Testis (tissue), 2 donors: ENCODE measurements at regions not wholly inside any gene's neighbourhood (a gene's known extent, or its start where the extent isn't known, plus 50 kb on each side); places are given as distances from the start of the nearest gene placed in this dataset.

Experiments used
- CTCF ChIP-seq, 3 experiments: fragments of 450-650 bp in 2 of 3; fragments of 200-600 bp in 1 of 3; sonication (generic) in 1 of 3; IDR thresholded peaks; one replicate each; pipeline ENCODE4 v1.5.1; 2016 to 2019; ENCODE audit warnings: antibody characterized with exemption in 3 of 3, mild to moderate bottlenecking in 2 of 3, moderate library complexity in 1 of 3
- POLR2A ChIP-seq: fragments of 450-650 bp; IDR thresholded peaks from one replicate; pipeline ENCODE4 v1.6.1; 2017; ENCODE audit warnings: antibody characterized with exemption, mild to moderate bottlenecking, moderate library complexity

GRCh38 chr1:14183329-14183728 lies 415.2 kb upstream of the KAZN start:
- TF ChIP-seq CTCF (IDR thresholded peaks at IDR 0.05) (no peak), POLR2A (no peak)
